SU-DHL-6 (cell line): ENCODE measurements at regions not wholly inside any gene's neighbourhood (a gene's known extent, or its start where the extent isn't known, plus 50 kb on each side); places are given as distances from the start of the nearest gene placed in this dataset.

ENCODE experiments used
- CTCF ChIP-seq: fragments of 200-600 bp; sonication (generic); IDR thresholded peaks from one replicate; pipeline ENCODE4 v1.5.1; 2017; ENCODE audit warnings: antibody characterized with exemption, mild to moderate bottlenecking, low read length, moderate library complexity; ENCODE audit not compliant: insufficient read depth, poor library complexity, severe bottlenecking
- EZH2phosphoT487 ChIP-seq: fragments of 200-600 bp; sonication (generic), shearing (Covaris generic); conservative IDR thresholded peaks from 2 replicates; pipeline ENCODE4 v1.6.1; 2018; ENCODE audit warnings: mild to moderate bottlenecking, antibody characterized with exemption, low read length, moderate library complexity, mixed read lengths

- TF ChIP-seq CTCF (no peak), EZH2phosphoT487 (no peak)
These were observed 463.7 kb downstream of the TMEM135 start for GRCh38 chr11:87501388-87501787.
